Astrocyte of the cerebellum (primary cell): ENCODE measurements at regions not wholly inside any gene's neighbourhood (a gene's known extent, or its start where the extent isn't known, plus 50 kb on each side); places are given as distances from the start of the nearest gene placed in this dataset.

Experiments
- DNase-seq: peaks from one replicate; pipeline ENCODE4 v3.0.0-alpha.2; 2011; ENCODE audit warnings: low read depth
- H3K4me3 ChIP-seq: 2 replicates; pipeline ENCODE4 v1.5.1; 2011; ENCODE audit warnings: mild to moderate bottlenecking, low read depth, low read length, moderate library complexity
- in situ Hi-C: cut with HindIII; loops from 2 replicates; pipeline ENCODE4 v1.10.0; 2017; ENCODE audit warnings: low sequenced_read_pairs
- TF ChIP-seq, protein P1 (sequence below): IDR thresholded peaks from 2 replicates; pipeline ENCODE4 v1.5.1; 2012; ENCODE audit warnings: low read length, low read depth, moderate library complexity, mild to moderate bottlenecking; ENCODE audit errors: missing control alignments

DNA sequence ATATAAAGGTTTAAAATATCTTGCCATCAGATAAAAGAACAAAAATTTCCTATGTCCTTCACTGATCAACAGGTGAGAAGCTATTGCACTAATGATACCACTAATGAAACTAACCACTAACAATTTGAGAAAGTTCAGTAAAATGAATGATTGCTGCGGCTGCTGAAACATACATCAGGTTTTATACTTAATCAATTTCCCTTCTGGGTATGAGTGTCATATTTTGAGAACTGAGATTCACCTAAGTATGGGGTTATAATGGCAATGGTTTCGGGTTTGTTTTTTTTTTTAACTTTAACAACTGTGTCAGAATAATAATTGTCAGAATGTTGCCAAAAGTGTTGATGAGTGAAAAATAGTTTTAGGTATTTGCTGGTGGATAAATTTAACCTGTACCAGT, 151.3 kb upstream of the SLC39A10 start:
- TF ChIP-seq, protein P1, sequence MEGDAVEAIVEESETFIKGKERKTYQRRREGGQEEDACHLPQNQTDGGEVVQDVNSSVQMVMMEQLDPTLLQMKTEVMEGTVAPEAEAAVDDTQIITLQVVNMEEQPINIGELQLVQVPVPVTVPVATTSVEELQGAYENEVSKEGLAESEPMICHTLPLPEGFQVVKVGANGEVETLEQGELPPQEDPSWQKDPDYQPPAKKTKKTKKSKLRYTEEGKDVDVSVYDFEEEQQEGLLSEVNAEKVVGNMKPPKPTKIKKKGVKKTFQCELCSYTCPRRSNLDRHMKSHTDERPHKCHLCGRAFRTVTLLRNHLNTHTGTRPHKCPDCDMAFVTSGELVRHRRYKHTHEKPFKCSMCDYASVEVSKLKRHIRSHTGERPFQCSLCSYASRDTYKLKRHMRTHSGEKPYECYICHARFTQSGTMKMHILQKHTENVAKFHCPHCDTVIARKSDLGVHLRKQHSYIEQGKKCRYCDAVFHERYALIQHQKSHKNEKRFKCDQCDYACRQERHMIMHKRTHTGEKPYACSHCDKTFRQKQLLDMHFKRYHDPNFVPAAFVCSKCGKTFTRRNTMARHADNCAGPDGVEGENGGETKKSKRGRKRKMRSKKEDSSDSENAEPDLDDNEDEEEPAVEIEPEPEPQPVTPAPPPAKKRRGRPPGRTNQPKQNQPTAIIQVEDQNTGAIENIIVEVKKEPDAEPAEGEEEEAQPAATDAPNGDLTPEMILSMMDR, result no peak
- no peak for DNase-seq
- no peak overlapping the region for H3K4me3 ChIP-seq
- in situ Hi-C loops, result no loop called here

GRCh38 chr2:195503208-195503607, 153.8 kb upstream of the SLC39A10 start:
- in situ Hi-C loops, result no loop called here
- no peak for DNase-seq
- H3K4me3 ChIP-seq, result no peak overlapping the region
- TF ChIP-seq, protein P1, result no peak

DNA sequence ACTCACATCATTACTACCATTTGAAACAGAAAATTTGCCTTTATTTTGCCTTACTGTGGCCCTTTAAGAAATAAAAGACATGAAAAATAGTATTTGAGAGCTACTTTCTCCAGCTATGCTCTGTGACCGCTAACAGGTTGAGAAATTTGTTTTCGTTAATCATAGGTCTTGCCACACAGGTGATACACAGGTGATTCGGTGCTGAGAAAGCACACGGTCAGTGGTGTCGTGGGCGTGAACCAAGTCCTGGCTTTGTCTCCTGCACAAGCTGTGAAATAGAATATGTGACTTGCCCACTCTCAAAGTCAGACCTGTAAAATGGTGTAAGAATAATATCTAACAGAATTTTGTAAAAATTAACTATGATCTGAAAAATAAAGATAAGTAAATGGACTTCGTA, 155.3 kb upstream of the SLC39A10 start:
- TF ChIP-seq, protein P1, result no peak
- no peak overlapping the region for H3K4me3 ChIP-seq
- in situ Hi-C loops, result no loop called here
- DNase-seq, result no peak

- H3K4me3 ChIP-seq, result no peak overlapping the region
- in situ Hi-C loops, result no loop called here
- TF ChIP-seq, protein P1, result no peak
- DNase-seq, result peak; percentile 56
Measured at GRCh38 chr2:195500879-195501278, 156.1 kb upstream of the SLC39A10 start.

- TF ChIP-seq, protein P1, result no peak
- no peak for DNase-seq
- no peak overlapping the region for H3K4me3 ChIP-seq
- in situ Hi-C loops, result no loop called here
Measured at GRCh38 chr2:195498839-195499490, 158.1 kb upstream of the SLC39A10 start.

GRCh38 chr2:195498176-195498575, 158.8 kb upstream of the SLC39A10 start:
- TF ChIP-seq, protein P1, result peak; percentile 30
- in situ Hi-C loops, result no loop called here
- DNase-seq, result no peak
- no peak overlapping the region for H3K4me3 ChIP-seq
